HEK293 (cell line): ENCODE measurements at regions not wholly inside any gene's neighbourhood (a gene's known extent, or its start where the extent isn't known, plus 50 kb on each side); places are given as distances from the start of the nearest gene placed in this dataset.

Experiments
- CTCF ChIA-PET: fragments of 350-600 bp; formaldehyde crosslinking; extraction: SDS; loops from one replicate; lab custom pipeline; 2021; ENCODE audit warnings: antibody characterized with exemption; lab: Yijun Ruan, JAX
- POLR2A ChIA-PET: fragments of 300-600 bp; formaldehyde crosslinking; extraction: SDS; loops from one replicate; lab custom pipeline; 2020; ENCODE audit warnings: antibody characterized with exemption, inconsistent platforms; lab: Yijun Ruan, JAX
- H3K27ac ChIP-seq: fragments of 200-500 bp; sonication (Bioruptor generic); 2 replicates; pipeline ENCODE4 v1.5.1; 2014; ENCODE audit warnings: low read depth, low read length, control low read depth, inconsistent platforms; ENCODE audit errors: extremely low read depth
- H3K36me3 ChIP-seq, 2 experiments: fragments of 200-500 bp in 1 of 2; sonication (Bioruptor generic) in 1 of 2; 1 replicate in 1 of 2; 2 replicates in 1 of 2; pipeline ENCODE4 v1.5.1; 2014 to 2017; ENCODE audit warnings: inconsistent platforms in 2 of 2, low read length in 2 of 2; ENCODE audit not compliant: control insufficient read depth in 2 of 2, insufficient read depth in 1 of 2
- H3K4me1 ChIP-seq: fragments of 200-500 bp; sonication (Bioruptor generic); 2 replicates; pipeline ENCODE4 v1.5.1; 2014; ENCODE audit warnings: mild to moderate bottlenecking, low read length, inconsistent platforms; ENCODE audit not compliant: control insufficient read depth, insufficient read depth
- H3K4me3 ChIP-seq: 2 replicates; pipeline ENCODE4 v1.5.1; 2011; ENCODE audit warnings: low read depth, mild to moderate bottlenecking, control low read depth, low read length, moderate library complexity
- H3K9me3 ChIP-seq: fragments of 200-500 bp; sonication (Bioruptor generic); 2 replicates; pipeline ENCODE4 v1.5.1; 2014; ENCODE audit warnings: low read depth, low read length, inconsistent platforms; ENCODE audit not compliant: control insufficient read depth, insufficient read depth
- GLIS1 ChIP-seq: fragments of 450-650 bp; formaldehyde crosslinking; IDR thresholded peaks from 2 replicates; pipeline ENCODE4 v1.5.1; 2016; ENCODE audit warnings: missing biosample characterization, missing genetic modification characterization
- KLF10 ChIP-seq: fragments of 450-650 bp; IDR thresholded peaks from 2 replicates; pipeline ENCODE4 v1.5.1; 2018; ENCODE audit warnings: missing biosample characterization, mild to moderate bottlenecking, missing genetic modification characterization
- MYNN ChIP-seq: fragments of 450-650 bp; formaldehyde crosslinking; IDR thresholded peaks from 2 replicates; pipeline ENCODE4 v1.5.1; 2016; ENCODE audit warnings: missing biosample characterization, missing genetic modification characterization, borderline replicate concordance
- PRDM1 ChIP-seq: fragments of 450-650 bp; formaldehyde crosslinking; IDR thresholded peaks from 2 replicates; pipeline ENCODE4; 2016; ENCODE audit warnings: missing biosample characterization, missing genetic modification characterization
- RBAK ChIP-seq: fragments of 450-650 bp; formaldehyde crosslinking; IDR thresholded peaks from 2 replicates; pipeline ENCODE4 v1.5.1; 2016; ENCODE audit warnings: missing biosample characterization, missing genetic modification characterization
- REPIN1 ChIP-seq: fragments of 450-650 bp; formaldehyde crosslinking; IDR thresholded peaks from 2 replicates; pipeline ENCODE4 v1.5.1; 2017; ENCODE audit warnings: missing biosample characterization, missing genetic modification characterization, low read depth
- YY1 ChIP-seq: fragments of 450-650 bp; formaldehyde crosslinking; IDR thresholded peaks from 2 replicates; pipeline ENCODE4 v1.5.1; 2018; ENCODE audit warnings: missing biosample characterization, missing genetic modification characterization
- ZBTB21 ChIP-seq: fragments of 450-650 bp; formaldehyde crosslinking; IDR thresholded peaks from 2 replicates; pipeline ENCODE4 v1.5.1; 2017; ENCODE audit warnings: missing biosample characterization, missing genetic modification characterization
- ZNF169 ChIP-seq: fragments of 450-650 bp; formaldehyde crosslinking; IDR thresholded peaks from 2 replicates; pipeline ENCODE4 v1.5.1; 2016; ENCODE audit warnings: missing biosample characterization, missing genetic modification characterization
- ZNF292 ChIP-seq: fragments of 450-650 bp; formaldehyde crosslinking; IDR thresholded peaks from 2 replicates; pipeline ENCODE4 v1.5.1; 2016; ENCODE audit warnings: low read depth, missing biosample characterization, missing genetic modification characterization, borderline replicate concordance
- ZNF621 ChIP-seq: fragments of 450-650 bp; formaldehyde crosslinking; IDR thresholded peaks from 2 replicates; pipeline ENCODE4 v1.5.1; 2017; ENCODE audit warnings: missing biosample characterization, missing genetic modification characterization
- ZNF629 ChIP-seq: fragments of 450-650 bp; formaldehyde crosslinking; IDR thresholded peaks from 2 replicates; pipeline ENCODE4 v1.5.1; 2017; ENCODE audit warnings: missing biosample characterization, missing genetic modification characterization
- ZNF837 ChIP-seq: fragments of 450-650 bp; formaldehyde crosslinking; IDR thresholded peaks from 2 replicates; pipeline ENCODE4 v1.5.1; 2016; ENCODE audit warnings: missing biosample characterization, missing genetic modification characterization
- TF ChIP-seq, protein P1 (sequence below): fragments of 450-650 bp; IDR thresholded peaks from 2 replicates; pipeline ENCODE4 v1.5.1; 2018; ENCODE audit warnings: missing biosample characterization, mild to moderate bottlenecking, missing genetic modification characterization
- TF ChIP-seq, protein P2 (sequence below): fragments of 450-650 bp; formaldehyde crosslinking; IDR thresholded peaks from 2 replicates; pipeline ENCODE4 v1.5.1; 2016; ENCODE audit warnings: missing biosample characterization, missing genetic modification characterization
- TF ChIP-seq, protein P3 (sequence below): fragments of 450-650 bp; formaldehyde crosslinking; IDR thresholded peaks from 2 replicates; pipeline ENCODE4 v1.5.1; 2016; ENCODE audit warnings: missing biosample characterization, missing genetic modification characterization, borderline replicate concordance
- TF ChIP-seq, protein P4 (sequence below): IDR thresholded peaks from 2 replicates; pipeline ENCODE4 v1.6.1; 2011; ENCODE audit warnings: mild to moderate bottlenecking, low read depth, low read length, borderline replicate concordance

DNA sequence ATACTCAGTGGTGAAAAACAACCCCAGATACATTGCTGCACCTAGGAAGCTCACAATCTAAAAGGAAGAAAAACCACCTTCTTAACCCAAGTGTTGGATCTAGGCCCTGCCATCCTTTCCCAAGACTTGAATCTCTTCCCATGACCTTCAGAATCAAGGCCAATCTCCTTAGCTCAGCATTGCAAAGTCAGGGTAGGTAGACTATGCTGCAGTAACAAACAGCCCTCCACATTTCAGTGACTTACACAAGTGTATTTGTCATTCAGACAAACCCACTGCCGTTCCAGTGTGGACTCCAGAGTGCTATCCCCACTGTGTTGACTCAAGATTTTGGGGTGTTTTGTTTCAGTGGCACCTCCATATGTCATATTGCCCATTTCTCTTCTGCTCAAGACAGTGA is 278.4 kb downstream of the UACA start:
- H3K9me3 ChIP-seq, result no peaks in the 10 kb centered on the region
- no peaks in the 10 kb centered on the region for H3K4me1 ChIP-seq
- ChIA-PET CTCF (interaction anchor here (1.0 to 1.3 kb wide), 2 partner anchors 21 to 28 kb away, joined by 3 to 5 read pairs; no protein-coding TSS in a partner anchor), POLR2A (no interaction called here)
- no peaks in the 10 kb centered on the region for H3K36me3 ChIP-seq
- TF ChIP-seq, protein P1, sequence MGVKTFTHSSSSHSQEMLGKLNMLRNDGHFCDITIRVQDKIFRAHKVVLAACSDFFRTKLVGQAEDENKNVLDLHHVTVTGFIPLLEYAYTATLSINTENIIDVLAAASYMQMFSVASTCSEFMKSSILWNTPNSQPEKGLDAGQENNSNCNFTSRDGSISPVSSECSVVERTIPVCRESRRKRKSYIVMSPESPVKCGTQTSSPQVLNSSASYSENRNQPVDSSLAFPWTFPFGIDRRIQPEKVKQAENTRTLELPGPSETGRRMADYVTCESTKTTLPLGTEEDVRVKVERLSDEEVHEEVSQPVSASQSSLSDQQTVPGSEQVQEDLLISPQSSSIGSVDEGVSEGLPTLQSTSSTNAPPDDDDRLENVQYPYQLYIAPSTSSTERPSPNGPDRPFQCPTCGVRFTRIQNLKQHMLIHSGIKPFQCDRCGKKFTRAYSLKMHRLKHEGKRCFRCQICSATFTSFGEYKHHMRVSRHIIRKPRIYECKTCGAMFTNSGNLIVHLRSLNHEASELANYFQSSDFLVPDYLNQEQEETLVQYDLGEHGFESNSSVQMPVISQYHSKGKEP (tag by site-specific recombination), result no peak
- TF ChIP-seq, protein P2, sequence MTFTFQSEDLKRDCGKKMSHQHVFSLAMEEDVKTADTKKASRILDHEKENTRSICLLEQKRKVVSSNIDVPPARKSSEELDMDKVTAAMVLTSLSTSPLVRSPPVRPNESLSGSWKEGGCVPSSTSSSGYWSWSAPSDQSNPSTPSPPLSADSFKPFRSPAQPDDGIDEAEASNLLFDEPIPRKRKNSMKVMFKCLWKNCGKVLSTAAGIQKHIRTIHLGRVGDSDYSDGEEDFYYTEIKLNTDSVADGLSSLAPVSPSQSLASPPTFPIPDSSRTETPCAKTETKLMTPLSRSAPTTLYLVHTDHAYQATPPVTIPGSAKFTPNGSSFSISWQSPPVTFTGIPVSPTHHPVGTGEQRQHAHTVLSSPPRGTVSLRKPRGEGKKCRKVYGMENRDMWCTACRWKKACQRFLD (tag by site-specific recombination), result no peak
- TF ChIP-seq RBAK (tag by site-specific recombination) (peak; percentile 62; the same call in 1 of the 2 replicates), ZNF292 (tag by site-specific recombination) (no peak), ZNF169 (no peak), REPIN1 (tag by site-specific recombination) (no peak)
- H3K4me3 ChIP-seq, result no peak overlapping the region
- H3K27ac ChIP-seq, result no peak overlapping the region

DNA sequence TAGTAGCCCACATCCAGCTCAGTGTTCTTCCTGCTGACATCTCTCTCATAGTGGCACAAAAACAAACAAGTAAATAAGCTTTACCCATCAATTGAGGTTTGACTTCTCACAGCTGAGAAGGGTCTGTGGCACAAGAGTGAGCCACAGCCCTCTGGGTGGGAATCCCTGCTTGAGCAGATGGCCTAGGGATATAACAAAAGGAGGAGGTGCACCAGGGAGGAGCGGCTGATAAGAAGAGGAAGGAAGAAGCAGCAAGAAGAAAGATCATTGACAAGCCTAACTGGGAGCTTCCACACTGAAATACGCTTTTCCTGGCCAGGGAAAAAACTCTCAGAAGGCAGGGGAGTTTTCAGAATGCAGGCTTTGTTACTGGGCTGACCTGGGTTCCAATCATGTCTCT is 279.8 kb downstream of the UACA start:
- Histone ChIP-seq H3K4me1 (no peaks in the 10 kb centered on the region), H3K36me3 (no peaks in the 10 kb centered on the region), H3K9me3 (no peaks in the 10 kb centered on the region), H3K27ac (no peak overlapping the region), H3K4me3 (no peak overlapping the region)
- TF ChIP-seq ZNF837 (tag by site-specific recombination), result no peak
- TF ChIP-seq YY1 (tag by site-specific recombination), result no peak
- ChIA-PET POLR2A (interaction anchor here (1.3 kb wide), 1 partner anchor 24 kb away, joined by 3 read pairs; no protein-coding TSS in a partner anchor), CTCF (interaction anchor here (0.6 to 2.9 kb wide), 4 partner anchors 14 to 43 kb away, joined by 3 to 20 read pairs (median 5); no protein-coding TSS in a partner anchor)

DNA sequence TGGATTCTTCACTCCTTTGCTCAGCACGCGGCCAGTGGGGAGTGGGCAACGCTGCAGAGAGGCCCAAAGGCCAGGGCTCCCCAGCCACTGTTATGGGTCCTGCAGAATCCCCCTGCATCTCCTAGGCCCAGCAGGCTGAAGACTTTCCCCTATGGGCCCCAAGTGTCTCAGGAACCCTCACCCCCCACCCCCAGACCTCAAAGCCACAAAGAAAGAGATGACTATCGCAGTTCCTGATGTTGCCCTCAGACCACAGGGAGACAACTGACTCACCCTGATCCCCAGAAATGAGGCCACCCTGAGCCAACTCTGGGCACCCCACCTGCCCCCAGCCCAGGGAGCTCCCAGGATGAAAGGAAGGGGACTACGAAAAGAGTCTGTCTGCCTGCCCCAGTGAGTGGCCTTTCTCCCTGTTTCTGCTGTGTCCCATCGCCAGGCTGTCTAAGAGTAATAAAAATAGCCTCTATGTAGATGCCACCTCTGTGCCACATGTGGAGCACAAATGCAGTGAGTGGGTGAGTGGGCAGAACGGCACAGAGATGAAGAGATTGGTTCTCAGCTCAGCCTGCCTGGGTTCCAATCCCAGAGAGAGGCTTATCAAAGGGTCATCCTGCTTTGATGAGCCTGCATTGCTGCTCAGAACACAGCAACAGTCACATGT is 283.0 kb downstream of the UACA start:
- TF ChIP-seq MYNN, result no peak
- TF ChIP-seq ZBTB21 (tag by site-specific recombination), result no peak
- Histone ChIP-seq H3K9me3 (no peaks in the 10 kb centered on the region), H3K4me1 (no peaks in the 10 kb centered on the region), H3K4me3 (no peak overlapping the region), H3K36me3 (no peaks in the 10 kb centered on the region), H3K27ac (no peak overlapping the region)
- POLR2A ChIA-PET, result interaction anchor here (1.0 kb wide), 1 partner anchor 13 kb away, joined by 9 read pairs; no protein-coding TSS in a partner anchor
- CTCF ChIA-PET, result interaction anchor here (0.9 to 1.3 kb wide), 2 partner anchors 13 to 42 kb away, joined by 3 to 4 read pairs; no protein-coding TSS in a partner anchor

DNA sequence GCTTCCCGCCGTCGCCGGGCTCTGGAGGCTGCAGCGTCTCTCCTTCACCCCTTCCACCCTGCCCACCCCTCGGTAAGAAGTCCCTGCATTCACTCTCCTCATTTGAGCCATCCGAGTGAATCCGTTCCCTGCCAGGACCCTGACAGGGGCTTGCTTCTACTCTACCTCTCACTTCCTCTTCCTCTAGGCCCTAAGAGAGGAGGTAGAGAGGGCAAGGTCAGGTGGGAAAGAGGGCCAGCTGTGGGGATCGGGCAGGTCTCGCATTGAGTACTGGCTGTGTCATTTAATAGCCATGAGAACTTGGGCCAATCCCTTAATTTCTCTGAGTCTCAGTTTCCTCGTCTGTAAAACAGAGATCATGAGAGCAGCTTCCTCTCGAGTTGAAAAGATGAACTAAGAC is 283.6 kb downstream of the UACA start:
- Histone ChIP-seq H3K4me3 (no peak overlapping the region), H3K36me3 (no peaks in the 10 kb centered on the region), H3K27ac (no peak overlapping the region), H3K4me1 (peaks cover 5% of the 10 kb centered on the region), H3K9me3 (no peaks in the 10 kb centered on the region)
- ChIA-PET POLR2A (no interaction called here), CTCF (interaction anchor here (0.9 to 1.3 kb wide), 3 partner anchors 8 to 42 kb away, joined by 3 to 7 read pairs (median 4); no protein-coding TSS in a partner anchor)
- no peak for TF ChIP-seq GLIS1 (tag by site-specific recombination)
- TF ChIP-seq, protein P3, sequence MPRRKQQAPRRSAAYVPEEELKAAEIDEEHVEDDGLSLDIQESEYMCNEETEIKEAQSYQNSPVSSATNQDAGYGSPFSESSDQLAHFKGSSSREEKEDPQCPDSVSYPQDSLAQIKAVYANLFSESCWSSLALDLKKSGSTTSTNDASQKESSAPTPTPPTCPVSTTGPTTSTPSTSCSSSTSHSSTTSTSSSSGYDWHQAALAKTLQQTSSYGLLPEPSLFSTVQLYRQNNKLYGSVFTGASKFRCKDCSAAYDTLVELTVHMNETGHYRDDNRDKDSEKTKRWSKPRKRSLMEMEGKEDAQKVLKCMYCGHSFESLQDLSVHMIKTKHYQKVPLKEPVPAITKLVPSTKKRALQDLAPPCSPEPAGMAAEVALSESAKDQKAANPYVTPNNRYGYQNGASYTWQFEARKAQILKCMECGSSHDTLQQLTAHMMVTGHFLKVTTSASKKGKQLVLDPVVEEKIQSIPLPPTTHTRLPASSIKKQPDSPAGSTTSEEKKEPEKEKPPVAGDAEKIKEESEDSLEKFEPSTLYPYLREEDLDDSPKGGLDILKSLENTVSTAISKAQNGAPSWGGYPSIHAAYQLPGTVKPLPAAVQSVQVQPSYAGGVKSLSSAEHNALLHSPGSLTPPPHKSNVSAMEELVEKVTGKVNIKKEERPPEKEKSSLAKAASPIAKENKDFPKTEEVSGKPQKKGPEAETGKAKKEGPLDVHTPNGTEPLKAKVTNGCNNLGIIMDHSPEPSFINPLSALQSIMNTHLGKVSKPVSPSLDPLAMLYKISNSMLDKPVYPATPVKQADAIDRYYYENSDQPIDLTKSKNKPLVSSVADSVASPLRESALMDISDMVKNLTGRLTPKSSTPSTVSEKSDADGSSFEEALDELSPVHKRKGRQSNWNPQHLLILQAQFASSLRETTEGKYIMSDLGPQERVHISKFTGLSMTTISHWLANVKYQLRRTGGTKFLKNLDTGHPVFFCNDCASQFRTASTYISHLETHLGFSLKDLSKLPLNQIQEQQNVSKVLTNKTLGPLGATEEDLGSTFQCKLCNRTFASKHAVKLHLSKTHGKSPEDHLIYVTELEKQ (tag by site-specific recombination), result no peak
- TF ChIP-seq, protein P4, sequence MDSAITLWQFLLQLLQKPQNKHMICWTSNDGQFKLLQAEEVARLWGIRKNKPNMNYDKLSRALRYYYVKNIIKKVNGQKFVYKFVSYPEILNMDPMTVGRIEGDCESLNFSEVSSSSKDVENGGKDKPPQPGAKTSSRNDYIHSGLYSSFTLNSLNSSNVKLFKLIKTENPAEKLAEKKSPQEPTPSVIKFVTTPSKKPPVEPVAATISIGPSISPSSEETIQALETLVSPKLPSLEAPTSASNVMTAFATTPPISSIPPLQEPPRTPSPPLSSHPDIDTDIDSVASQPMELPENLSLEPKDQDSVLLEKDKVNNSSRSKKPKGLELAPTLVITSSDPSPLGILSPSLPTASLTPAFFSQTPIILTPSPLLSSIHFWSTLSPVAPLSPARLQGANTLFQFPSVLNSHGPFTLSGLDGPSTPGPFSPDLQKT, result no peak
- TF ChIP-seq ZNF629, result no peak
- no peak for TF ChIP-seq ZNF621 (tag by site-specific recombination)
- TF ChIP-seq PRDM1 (tag by site-specific recombination), result no peak
- no peak for TF ChIP-seq KLF10 (tag by site-specific recombination)
